NAMALWA (cell line): ENCODE measurements at regions not wholly inside any gene's neighbourhood (a gene's known extent, or its start where the extent isn't known, plus 50 kb on each side); places are given as distances from the start of the nearest gene placed in this dataset.

Experiments used
- DNase-seq: peaks from one replicate; pipeline ENCODE4 v3.0.0-alpha.2; 2015; ENCODE audit warnings: low spot score

DNA sequence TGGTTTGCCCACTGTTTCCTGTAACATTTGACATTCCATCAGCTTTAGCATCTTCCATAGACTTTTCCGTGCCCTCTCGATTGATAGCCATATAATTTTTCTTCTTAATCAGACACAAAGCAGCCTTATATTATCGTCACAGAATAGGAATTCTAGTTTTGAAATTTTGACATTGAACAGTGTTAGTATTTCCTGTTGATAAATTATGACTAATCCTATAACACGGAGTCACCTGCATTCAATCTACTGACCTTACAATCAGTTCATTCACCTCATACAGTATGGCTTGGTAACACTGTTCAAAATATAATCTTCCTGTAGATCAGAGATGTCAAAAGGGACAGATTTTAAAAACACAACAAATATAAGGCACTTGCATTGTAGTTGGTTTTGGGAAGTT, 423.7 kb downstream of the C3orf38 start:
- DNase-seq = no peak

- no peak for DNase-seq
Measured at GRCh38 chr3:88574146-88574545, 424.4 kb downstream of the C3orf38 start.

DNA sequence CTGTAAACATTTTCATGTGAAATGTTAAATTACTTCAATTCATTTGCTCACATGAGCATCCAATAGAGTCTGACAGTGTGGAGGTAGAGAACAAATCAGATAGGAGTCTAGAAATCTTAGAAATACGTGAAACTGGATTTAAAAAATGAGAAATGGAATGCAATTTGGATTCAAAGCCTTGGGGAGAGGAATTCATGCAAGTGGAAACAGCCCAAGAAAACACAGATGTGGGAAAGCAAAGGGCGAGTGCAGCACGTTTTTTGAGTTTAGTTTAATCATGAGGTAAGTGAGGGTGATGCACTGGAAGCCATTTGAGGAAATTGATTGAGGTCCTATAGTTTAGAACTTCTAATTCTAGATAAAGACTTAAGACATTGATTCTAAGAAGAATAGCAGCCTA, 434.7 kb downstream of the C3orf38 start:
- DNase-seq = no peak

- no peak for DNase-seq
Measured at GRCh38 chr3:88586121-88586640, 436.4 kb downstream of the C3orf38 start.

DNA sequence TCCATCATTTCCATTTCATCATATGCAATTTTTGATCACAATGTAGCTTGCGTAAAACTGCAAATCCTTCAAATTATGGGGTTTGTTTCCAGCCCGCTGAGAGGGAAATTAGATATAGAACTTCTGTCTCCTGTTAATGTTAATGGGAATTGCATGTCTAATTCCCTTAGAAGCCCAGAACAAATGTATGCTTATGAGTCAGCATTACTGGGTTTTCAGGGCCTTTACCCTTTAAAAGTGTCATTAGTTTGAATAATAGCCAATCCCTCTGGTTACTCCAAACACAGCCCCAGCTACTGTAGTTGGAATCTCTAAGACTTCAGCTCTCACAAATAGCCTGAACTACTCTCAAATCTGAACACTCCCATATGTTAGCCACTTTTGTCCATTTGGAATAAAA, 439.4 kb downstream of the C3orf38 start:
- no peak for DNase-seq

GRCh38 chr3:88595026-88595425, 445.3 kb downstream of the C3orf38 start:
- peak; percentile 1 for DNase-seq

DNA sequence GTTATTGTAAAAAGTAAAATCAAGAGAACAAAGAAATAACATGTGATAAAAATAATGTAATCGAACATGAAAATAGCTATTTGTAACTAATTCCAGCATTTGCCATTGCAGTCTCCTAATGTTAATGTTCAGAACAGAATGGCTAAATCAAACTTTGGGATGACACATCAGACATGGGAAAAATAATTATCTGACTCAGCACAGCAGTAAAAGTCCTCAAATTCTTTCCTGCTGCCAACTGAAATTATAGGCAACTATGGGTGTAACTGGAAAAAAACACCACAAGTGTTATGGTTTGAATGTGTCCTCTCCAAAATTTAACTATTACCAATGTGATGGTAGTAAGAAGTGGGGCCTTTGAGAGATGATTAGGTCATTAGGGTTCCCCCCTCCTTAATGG, 446.7 kb downstream of the C3orf38 start:
- no peak for DNase-seq

DNA sequence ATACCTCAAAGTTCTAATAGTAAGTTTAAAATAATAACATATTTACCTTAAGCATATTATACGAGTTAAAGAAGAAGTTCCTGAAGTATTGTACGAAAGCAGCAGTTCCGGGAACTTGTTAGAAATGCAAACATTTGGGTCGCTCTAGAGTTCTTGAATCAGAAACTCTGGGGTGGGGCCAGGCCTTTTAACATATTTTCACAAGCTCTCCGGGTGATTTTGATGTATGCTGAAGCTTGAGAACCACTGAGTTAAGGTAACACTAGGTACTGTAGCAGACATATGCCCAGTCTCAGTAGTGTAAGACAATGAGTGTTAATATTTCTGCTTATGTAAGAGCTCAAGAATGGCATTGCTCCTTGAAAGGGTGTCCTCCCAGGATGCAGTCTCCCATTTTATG, 461.1 kb downstream of the C3orf38 start:
- no peak for DNase-seq

DNA sequence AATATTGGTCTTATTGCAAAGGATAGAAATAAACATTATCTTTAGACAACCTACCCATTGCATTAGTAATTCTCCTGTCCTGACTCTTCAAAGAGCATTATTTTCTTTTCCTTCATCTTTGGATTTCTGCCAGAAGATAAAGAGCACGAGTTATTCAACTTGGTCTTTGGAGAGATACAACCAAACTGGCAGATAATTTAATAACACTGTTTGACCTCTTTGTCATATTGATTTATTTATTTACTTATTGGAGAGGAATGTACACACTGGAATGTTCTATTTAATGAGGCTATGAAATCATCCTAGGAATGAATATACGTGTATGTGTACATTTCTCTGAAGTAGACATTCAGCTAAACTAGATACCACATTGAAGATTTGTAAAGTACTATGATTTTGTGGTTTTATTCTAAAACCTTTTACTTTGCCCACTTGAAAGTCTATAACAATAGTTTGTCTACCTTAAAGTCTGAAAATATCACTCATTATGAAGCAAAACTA, 462.1 kb downstream of the C3orf38 start:
- no peak for DNase-seq

DNA sequence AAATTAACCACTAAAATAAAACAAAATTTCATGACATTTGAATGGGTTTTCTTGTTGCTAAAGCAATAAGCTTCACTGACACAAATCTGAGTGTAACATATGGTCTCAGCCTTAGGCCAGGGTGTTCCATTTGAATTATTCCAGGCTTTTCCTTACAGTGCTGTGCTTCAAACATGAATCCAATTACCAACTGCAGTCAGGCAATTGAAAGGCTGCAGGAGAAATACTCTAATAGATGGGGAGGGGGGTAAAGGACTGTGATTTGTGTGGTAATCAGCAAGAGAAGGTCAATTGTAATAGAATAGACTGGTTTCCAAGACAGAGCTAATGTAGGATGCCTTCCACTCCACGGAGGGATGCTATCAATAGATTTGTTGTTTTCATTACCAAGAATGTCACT, 466.7 kb downstream of the C3orf38 start:
- no peak for DNase-seq

GRCh38 chr3:88617283-88617682, 467.5 kb downstream of the C3orf38 start:
- no peak for DNase-seq

- DNase-seq = no peak
Measured at GRCh38 chr3:88618021-88618645, 468.4 kb downstream of the C3orf38 start.

- DNase-seq = no peak
Measured at GRCh38 chr3:88621586-88621985, 471.8 kb downstream of the C3orf38 start.

DNA sequence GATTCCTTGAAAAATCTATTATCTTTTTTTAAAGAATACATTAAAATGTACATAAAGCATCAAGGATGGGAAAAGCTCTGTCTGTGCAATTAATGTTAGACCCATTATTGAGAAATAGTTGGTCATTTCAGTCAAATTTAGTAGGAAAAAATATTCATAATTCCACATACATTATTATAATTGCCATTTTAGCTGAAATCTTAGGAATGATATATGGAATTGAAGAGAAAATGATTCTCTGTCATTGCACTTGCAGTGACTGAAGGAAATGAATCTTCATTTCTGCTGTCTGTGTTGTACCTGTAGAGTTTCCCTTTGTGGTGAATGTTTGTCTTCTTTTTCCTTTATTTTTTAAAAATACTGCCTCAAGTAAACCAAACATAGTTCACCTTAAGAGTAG, 473.9 kb downstream of the C3orf38 start:
- no peak for DNase-seq

GRCh38 chr3:88626456-88627120, 476.8 kb downstream of the C3orf38 start:
- no peak for DNase-seq

GRCh38 chr3:88628901-88629300, 478.5 kb upstream of the EPHA3 start:
- DNase-seq = no peak

- DNase-seq = no peak
Measured at GRCh38 chr3:88632226-88632625, 475.2 kb upstream of the EPHA3 start.

DNA sequence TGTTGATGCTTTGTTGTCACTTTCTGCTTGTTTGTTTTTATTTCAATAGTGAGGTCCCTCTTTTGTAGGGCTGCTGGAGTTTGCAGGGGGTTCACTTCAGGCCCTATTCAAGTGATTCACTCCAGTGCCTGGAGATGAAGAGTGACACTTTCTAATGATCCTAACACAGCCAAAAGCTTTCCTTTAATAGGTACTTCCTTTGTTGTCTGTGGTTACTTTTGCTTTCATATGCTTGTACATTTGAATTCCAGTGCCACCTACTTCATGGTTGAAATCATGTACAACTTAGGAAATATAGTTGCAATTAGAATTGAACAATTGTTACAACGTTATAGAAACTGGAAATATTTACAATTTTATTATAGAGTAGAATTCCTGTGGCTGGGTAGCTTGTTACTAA, 466.8 kb upstream of the EPHA3 start:
- no peak for DNase-seq

DNA sequence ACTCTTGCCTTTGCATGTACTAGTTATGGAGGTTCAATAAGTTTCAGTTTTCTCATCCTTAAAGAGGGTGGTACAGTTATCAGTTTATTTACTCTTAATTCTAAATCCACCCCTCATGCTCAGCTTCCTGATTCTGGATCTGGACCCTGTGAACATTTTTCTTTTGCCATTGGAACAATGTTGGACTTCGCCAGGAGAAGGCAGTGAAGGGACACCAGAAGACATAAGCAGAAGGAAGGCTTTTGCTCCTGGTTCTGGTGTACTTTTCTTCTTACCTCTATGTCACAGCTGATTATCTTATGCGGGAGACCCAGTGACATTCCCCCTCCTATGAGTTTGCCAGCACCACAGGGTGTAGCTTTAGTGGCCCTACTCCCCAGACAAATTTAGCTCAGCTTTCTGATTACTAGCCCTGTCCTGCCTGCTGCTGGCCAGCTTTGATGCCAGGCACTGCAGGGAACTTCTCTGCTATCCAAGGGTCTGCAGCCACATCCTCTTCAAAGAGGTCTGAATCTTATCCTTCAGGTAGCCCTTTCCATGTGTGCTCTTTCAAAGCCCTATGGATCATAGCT, 466.3 kb upstream of the EPHA3 start:
- no peak for DNase-seq

GRCh38 chr3:88657459-88657858, 450.0 kb upstream of the EPHA3 start:
- no peak for DNase-seq

GRCh38 chr3:88661433-88661824, 446.0 kb upstream of the EPHA3 start:
- DNase-seq = no peak

GRCh38 chr3:88668180-88668579, 439.2 kb upstream of the EPHA3 start:
- no peak for DNase-seq

DNA sequence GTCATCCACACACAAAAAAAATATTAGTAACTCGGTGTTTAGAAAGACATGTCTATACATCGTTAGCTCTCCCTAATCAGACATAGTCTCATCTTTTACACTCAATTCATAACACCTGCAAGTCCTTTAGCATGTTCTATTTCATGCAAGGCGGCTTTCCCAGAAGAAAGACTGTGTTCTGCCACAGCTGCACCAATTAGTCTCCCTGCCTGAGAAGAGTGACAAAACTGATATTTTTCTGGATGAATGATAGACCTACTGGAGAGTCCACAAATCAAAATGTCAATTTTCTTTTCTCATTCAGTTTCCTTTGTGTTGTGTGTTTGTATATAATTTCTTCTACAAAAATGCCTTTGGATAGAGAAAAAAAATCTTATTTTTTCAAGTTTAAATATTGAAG, 435.8 kb upstream of the EPHA3 start:
- no peak for DNase-seq
